GM23338 (cell line): ENCODE measurements at regions not wholly inside any gene's neighbourhood (a gene's known extent, or its start where the extent isn't known, plus 50 kb on each side); places are given as distances from the start of the nearest gene placed in this dataset.

Source experiments
- ATAC-seq: fragments of 200-7000 bp; cut with Tn5 transposase; 3 replicates; pipeline ENCODE4 v1.9.1; 2020
- DNase-seq: peaks from one replicate; pipeline ENCODE4 v3.0.0-alpha.2; 2015; ENCODE audit warnings: low spot score
- H2AFZ ChIP-seq: fragments of 200-600 bp; sonication (generic); 2 replicates; pipeline ENCODE4 v1.8.0; 2016; ENCODE audit warnings: antibody characterized with exemption, mild to moderate bottlenecking, moderate library complexity
- H3F3A ChIP-seq: fragments of 200-600 bp; sonication (generic); replicated peaks from 2 replicates; pipeline ENCODE4 v1.8.0; 2017; ENCODE audit warnings: antibody characterized with exemption, mixed run types, low read depth
- H3K27ac ChIP-seq: fragments of 200-600 bp; sonication (generic); 2 replicates; pipeline ENCODE4 v1.6.1; 2016; ENCODE audit warnings: low read depth
- H3K27me3 ChIP-seq: fragments of 200-600 bp; sonication (generic); 2 replicates; pipeline ENCODE4 v1.8.0; 2016; ENCODE audit warnings: mild to moderate bottlenecking, mixed run types, moderate library complexity; ENCODE audit not compliant: insufficient read depth
- H3K36me3 ChIP-seq: fragments of 200-600 bp; sonication (generic); 2 replicates; pipeline ENCODE4 v1.8.0; 2016; ENCODE audit warnings: mild to moderate bottlenecking; ENCODE audit not compliant: insufficient read depth
- H3K4me1 ChIP-seq: fragments of 200-600 bp; sonication (generic); 2 replicates; pipeline ENCODE4 v1.8.0; 2016; ENCODE audit warnings: mild to moderate bottlenecking, moderate library complexity; ENCODE audit not compliant: insufficient read depth
- H3K4me2 ChIP-seq: fragments of 200-600 bp; sonication (generic); 2 replicates; pipeline ENCODE4 v1.7.1; 2017; ENCODE audit warnings: mixed run types
- H3K4me3 ChIP-seq: fragments of 200-600 bp; sonication (generic); 2 replicates; pipeline ENCODE4 v1.6.1; 2016; ENCODE audit warnings: mixed run types
- H3K79me2 ChIP-seq: fragments of 200-600 bp; sonication (generic); replicated peaks from 2 replicates; pipeline ENCODE4 v1.8.0; 2017; ENCODE audit warnings: mild to moderate bottlenecking; ENCODE audit not compliant: insufficient read depth
- H3K9me2 ChIP-seq: fragments of 200-600 bp; sonication (generic); 2 replicates; pipeline ENCODE4 v1.8.0; 2017; ENCODE audit not compliant: insufficient read depth
- H4K20me1 ChIP-seq: fragments of 200-600 bp; sonication (generic); replicated peaks from 2 replicates; pipeline ENCODE4 v1.8.0; 2017; ENCODE audit warnings: mild to moderate bottlenecking; ENCODE audit not compliant: insufficient read depth
- H3K27ac Mint-ChIP-seq: 2 replicates; pipeline ENCODE4 v1.8.0; 2020; ENCODE audit warnings: inconsistent platforms, mild to moderate bottlenecking, moderate library complexity, mixed read lengths
- H3K27me3 Mint-ChIP-seq: 3 replicates; pipeline ENCODE4 v1.8.0; 2022; ENCODE audit warnings: low read depth, mild to moderate bottlenecking, moderate library complexity, mixed read lengths, inconsistent platforms; ENCODE audit not compliant: insufficient read depth, poor library complexity
- H3K36me3 Mint-ChIP-seq: 3 replicates; pipeline ENCODE4 v1.8.0; 2021; ENCODE audit warnings: low read depth, mild to moderate bottlenecking, inconsistent platforms, moderate library complexity, mixed read lengths
- H3K4me1 Mint-ChIP-seq: 3 replicates; pipeline ENCODE4 v1.8.0; 2020; ENCODE audit warnings: mild to moderate bottlenecking, inconsistent platforms, mixed read lengths
- H3K4me3 Mint-ChIP-seq: 3 replicates; pipeline ENCODE4 v1.8.0; 2021; ENCODE audit warnings: moderate library complexity, mild to moderate bottlenecking, inconsistent platforms, mixed read lengths
- H3K9me3 Mint-ChIP-seq: 3 replicates; pipeline ENCODE4 v1.8.0; 2020; ENCODE audit warnings: moderate library complexity, mild to moderate bottlenecking, inconsistent platforms, mixed read lengths
- CREB1 ChIP-seq: fragments of 250-450 bp; sonication (Bioruptor Pico); IDR thresholded peaks from 2 replicates; pipeline ENCODE4 v1.5.0; 2020; ENCODE audit warnings: low read depth, mild to moderate bottlenecking, moderate library complexity
- CTCF ChIP-seq, 2 experiments: fragments of 200-600 bp in 1 of 2; sonication (generic) in 1 of 2; conservative IDR thresholded peaks; 2 replicates each; pipeline versions ENCODE4 v1.5.1 to v1.6.1; 2016 to 2017; ENCODE audit warnings: antibody characterized with exemption in 2 of 2, low read depth in 2 of 2, mild to moderate bottlenecking in 2 of 2, moderate library complexity in 1 of 2
- EZH2 ChIP-seq: fragments of 200-600 bp; sonication (generic); IDR thresholded peaks from one replicate; pipeline ENCODE4 v1.8.0; 2017; ENCODE audit warnings: antibody characterized with exemption, mild to moderate bottlenecking, low read depth; ENCODE audit not compliant: unreplicated experiment
- EZH2phosphoT487 ChIP-seq: fragments of 200-600 bp; sonication (generic); IDR thresholded peaks from one replicate; pipeline ENCODE4 v1.8.1; 2018; ENCODE audit warnings: antibody characterized with exemption; ENCODE audit not compliant: unreplicated experiment
- NANOG ChIP-seq: IDR thresholded peaks from 2 replicates; pipeline ENCODE4 v1.6.1; 2016; ENCODE audit warnings: antibody characterized with exemption, borderline replicate concordance
- POLR2AphosphoS5 ChIP-seq: IDR thresholded peaks from 2 replicates; pipeline ENCODE4 v1.6.1; 2016; ENCODE audit warnings: antibody characterized with exemption, low read depth
- STAT1 ChIP-seq: IDR thresholded peaks from one replicate; pipeline ENCODE4 v1.6.1; 2016; ENCODE audit warnings: antibody characterized with exemption; ENCODE audit not compliant: unreplicated experiment
- ZNF114 ChIP-seq: fragments of 250-450 bp; sonication (Bioruptor Pico); IDR thresholded peaks from 2 replicates; pipeline ENCODE4 v1.5.0; 2020; ENCODE audit warnings: mild to moderate bottlenecking, moderate library complexity
- ZNF331 ChIP-seq: fragments of 250-450 bp; sonication (Bioruptor Pico); IDR thresholded peaks from 2 replicates; pipeline ENCODE4 v1.5.0; 2020; ENCODE audit warnings: low read depth, mild to moderate bottlenecking, moderate library complexity
- ZNF462 ChIP-seq: fragments of 250-450 bp; sonication (Bioruptor Pico); IDR thresholded peaks from 2 replicates; pipeline ENCODE4 v1.5.0; 2020; ENCODE audit warnings: mild to moderate bottlenecking, moderate library complexity

- H3K27me3 ChIP-seq = no peaks in the 10 kb centered on the region
- Mint-ChIP-seq H3K4me3 (no peak overlapping the region), H3K4me1 (no peaks in the 10 kb centered on the region), H3K9me3 (peaks cover 2% of the 10 kb centered on the region; the same call in 2 of the 3 replicates), H3K36me3 (no peaks in the 10 kb centered on the region), H3K27me3 (peaks cover 3% of the 10 kb centered on the region), H3K27ac (no peak overlapping the region)
- H3K4me3 ChIP-seq = no peak overlapping the region
- no peaks in the 10 kb centered on the region for H3K79me2 ChIP-seq
- no peaks in the 10 kb centered on the region for H3K4me1 ChIP-seq
- no peaks in the 10 kb centered on the region for H4K20me1 ChIP-seq
- no peak overlapping the region for H2AFZ ChIP-seq
- no peaks in the 10 kb centered on the region; the same call in 1 of the 2 replicates for H3K9me2 ChIP-seq
- TF ChIP-seq CREB1 (CRISPR knock-in tag) = no peak
- TF ChIP-seq ZNF331 (CRISPR knock-in tag) = no peak
- H3F3A ChIP-seq = no peaks in the 10 kb centered on the region
- DNase-seq = no peak
- H3K4me2 ChIP-seq = no peak overlapping the region
- no peak for ATAC-seq
- no peak overlapping the region for H3K27ac ChIP-seq
- no peaks in the 10 kb centered on the region for H3K36me3 ChIP-seq
These were observed 923.7 kb downstream of the SLC4A3 start for GRCh38 chr2:220550995-220551700.

GRCh38 chr2:220552790-220553535, 925.5 kb downstream of the SLC4A3 start:
- H4K20me1 ChIP-seq = no peaks in the 10 kb centered on the region
- no peaks in the 10 kb centered on the region for H3K27me3 ChIP-seq
- H3K27ac Mint-ChIP-seq = no peak overlapping the region
- no peak for ATAC-seq
- DNase-seq = no peak
- no peaks in the 10 kb centered on the region for H3K79me2 ChIP-seq
- no peak overlapping the region for H3K4me2 ChIP-seq
- no peak overlapping the region for H3K27ac ChIP-seq
- no peaks in the 10 kb centered on the region; the same call in 1 of the 2 replicates for H3K9me2 ChIP-seq
- H3K9me3 Mint-ChIP-seq = no peaks in the 10 kb centered on the region
- H3K4me1 ChIP-seq = no peaks in the 10 kb centered on the region
- no peaks in the 10 kb centered on the region for H3K4me1 Mint-ChIP-seq
- no peaks in the 10 kb centered on the region for H3K27me3 Mint-ChIP-seq
- no peaks in the 10 kb centered on the region for H3F3A ChIP-seq
- H3K36me3 Mint-ChIP-seq = no peaks in the 10 kb centered on the region
- H3K4me3 ChIP-seq = no peak overlapping the region
- no peak overlapping the region for H3K4me3 Mint-ChIP-seq
- no peaks in the 10 kb centered on the region for H3K36me3 ChIP-seq
- H2AFZ ChIP-seq = no peak overlapping the region
- TF ChIP-seq CREB1 (CRISPR knock-in tag) = no peak
- no peak for TF ChIP-seq EZH2
- TF ChIP-seq ZNF331 (CRISPR knock-in tag) = no peak
- TF ChIP-seq ZNF114 (CRISPR knock-in tag) = no peak
- no peak for TF ChIP-seq STAT1
- TF ChIP-seq NANOG = no peak
- no peak for TF ChIP-seq ZNF462 (CRISPR knock-in tag)
- TF ChIP-seq POLR2AphosphoS5 = no peak
- TF ChIP-seq EZH2phosphoT487 = no peak
- no peak for TF ChIP-seq CTCF (conservative IDR thresholded peaks at IDR 0.05; ENCODE audit: low read depth in 2 of 2)
